Right lobe of liver (tissue), 6 donors: ENCODE measurements at regions not wholly inside any gene's neighbourhood (a gene's known extent, or its start where the extent isn't known, plus 50 kb on each side); places are given as distances from the start of the nearest gene placed in this dataset.

Experiments
- ATAC-seq, 4 donors: fragments of 200-7000 bp; cut with Tn5 transposase; one replicate each; pipeline ENCODE4 v1.9.1; 2020; ENCODE audit warnings: mild to moderate bottlenecking in 4 of 4, moderate library complexity in 4 of 4
- DNase-seq, 3 donors: peaks; one replicate each; pipeline ENCODE4 v3.0.0-alpha.2; 2020
- H3K27ac ChIP-seq, 3 donors: fragments of 200-600 bp; one replicate each; pipeline ENCODE4 v1.8.0; 2022
- H3K27me3 ChIP-seq, 2 donors: fragments of 200-600 bp; one replicate each; pipeline ENCODE4 v1.8.0; 2022
- H3K36me3 ChIP-seq, 4 donors: fragments of 200-600 bp; sonication (generic) in 1 of 4; one replicate each; pipeline versions ENCODE4 v1.5.1 to v1.8.0; 2017 to 2022; ENCODE audit warnings: control low read depth in 1 of 4
- H3K4me1 ChIP-seq, 4 donors: fragments of 200-600 bp; sonication (generic) in 1 of 4; one replicate each; pipeline versions ENCODE4 v1.5.1 to v1.8.0; 2017 to 2022; ENCODE audit warnings: control low read depth in 1 of 4
- H3K4me3 ChIP-seq, 3 donors: fragments of 200-600 bp; one replicate each; pipeline ENCODE4 v1.8.0; 2022
- H3K9me3 ChIP-seq, 4 donors: fragments of 200-600 bp; sonication (generic) in 1 of 4; one replicate each; pipeline versions ENCODE4 v1.5.1 to v1.8.0; 2017 to 2022; ENCODE audit warnings: control low read depth in 1 of 4
- POLR2A ChIP-seq: fragments of 450-650 bp; IDR thresholded peaks from one replicate; pipeline ENCODE4 v1.6.1; 2017; ENCODE audit warnings: antibody characterized with exemption, mild to moderate bottlenecking
- WGBS: methylation state at CpG from one replicate; pipeline ENCODE4 v1.1.6; 2018; ENCODE audit warnings: low coverage, low lambda C conversion rate; ENCODE audit not compliant: insufficient coverage; ENCODE audit errors: missing lambda C conversion rate; 5-methylcytosine and 5-hydroxymethylcytosine counted together
- intact Hi-C, 2 donors: fragments of 100-400 bp; cut with DNase I; formaldehyde crosslinking; loops; one replicate each; pipeline versions ENCODE4 v1.11.2 to v1.14.1; 2022
- TF ChIP-seq, protein P1 (sequence below), 4 donors: fragments of 200-600 bp in 3 of 4; fragments of 450-650 bp in 1 of 4; IDR thresholded peaks; one replicate each; pipeline versions ENCODE4 v1.5.1 to v1.8.0; 2016 to 2022; ENCODE audit warnings: antibody characterized with exemption in 4 of 4, mild to moderate bottlenecking in 2 of 4
- donor health status: DM: no; HTN: yes; CAD: no.
- donor health status: DM: no; HTN: no; CAD: no.
- donor health status: DM: no; HTN: no; CAD: no.
- donor health status: DM: no; HTN: yes; CAD: no.
- donor health status: DM: no; HTN: yes; CAD: no.

DNA sequence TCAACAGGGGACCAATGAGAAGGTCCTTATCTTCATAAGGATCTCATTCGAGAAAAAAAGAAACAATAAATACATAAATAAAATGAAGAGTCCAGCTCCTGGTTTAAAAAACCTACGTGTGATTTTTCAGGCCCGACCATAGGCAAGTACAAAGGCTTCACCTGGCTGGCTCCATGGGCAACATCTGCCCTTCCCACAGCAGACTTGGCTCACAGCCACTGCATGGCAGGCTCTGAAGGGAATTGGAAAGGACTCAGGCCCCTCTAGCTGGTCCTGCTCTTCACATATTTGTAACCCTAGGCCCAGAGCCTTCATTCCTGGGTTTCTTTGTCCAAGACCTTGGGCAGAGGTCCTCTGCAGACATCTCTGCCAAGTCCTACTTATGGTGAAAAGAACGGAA is 228.1 kb downstream of the QDPR start:
- Histone ChIP-seq H3K4me3 (no peak overlapping the region), H3K36me3 (no peaks in the 10 kb centered on the region), H3K27me3 (no peaks in the 10 kb centered on the region), H3K9me3 (no peaks in the 10 kb centered on the region), H3K4me1 (no peaks in the 10 kb centered on the region), H3K27ac (no peak overlapping the region)
- DNase-seq (no peak), ATAC-seq (no peak)
- intact Hi-C loops, result no loop called here
- 51% methylated on average over 4 of the region's 4 CpGs for WGBS
- no peak for TF ChIP-seq POLR2A
- TF ChIP-seq, protein P1, sequence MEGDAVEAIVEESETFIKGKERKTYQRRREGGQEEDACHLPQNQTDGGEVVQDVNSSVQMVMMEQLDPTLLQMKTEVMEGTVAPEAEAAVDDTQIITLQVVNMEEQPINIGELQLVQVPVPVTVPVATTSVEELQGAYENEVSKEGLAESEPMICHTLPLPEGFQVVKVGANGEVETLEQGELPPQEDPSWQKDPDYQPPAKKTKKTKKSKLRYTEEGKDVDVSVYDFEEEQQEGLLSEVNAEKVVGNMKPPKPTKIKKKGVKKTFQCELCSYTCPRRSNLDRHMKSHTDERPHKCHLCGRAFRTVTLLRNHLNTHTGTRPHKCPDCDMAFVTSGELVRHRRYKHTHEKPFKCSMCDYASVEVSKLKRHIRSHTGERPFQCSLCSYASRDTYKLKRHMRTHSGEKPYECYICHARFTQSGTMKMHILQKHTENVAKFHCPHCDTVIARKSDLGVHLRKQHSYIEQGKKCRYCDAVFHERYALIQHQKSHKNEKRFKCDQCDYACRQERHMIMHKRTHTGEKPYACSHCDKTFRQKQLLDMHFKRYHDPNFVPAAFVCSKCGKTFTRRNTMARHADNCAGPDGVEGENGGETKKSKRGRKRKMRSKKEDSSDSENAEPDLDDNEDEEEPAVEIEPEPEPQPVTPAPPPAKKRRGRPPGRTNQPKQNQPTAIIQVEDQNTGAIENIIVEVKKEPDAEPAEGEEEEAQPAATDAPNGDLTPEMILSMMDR (IDR thresholded peaks at IDR 0.05), result no peak

DNA sequence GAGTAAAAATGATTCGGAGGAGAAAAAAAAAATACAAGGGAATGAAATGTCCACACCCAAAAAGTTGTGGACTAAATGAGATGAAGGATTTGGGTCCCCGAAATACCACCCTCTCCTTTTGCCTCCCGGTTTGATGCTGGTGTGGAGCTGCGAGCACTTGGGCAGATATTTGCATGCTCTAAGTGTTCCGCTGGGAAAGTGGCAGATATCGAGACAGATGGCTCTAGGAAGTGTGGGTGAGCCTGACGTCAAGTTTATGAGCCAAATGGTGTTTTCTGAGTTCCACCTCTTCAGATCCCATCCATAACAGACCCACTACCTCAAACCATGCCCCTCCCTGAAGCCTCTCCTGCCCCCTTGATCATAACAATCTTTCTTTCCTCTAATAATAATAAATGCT is 228.6 kb downstream of the QDPR start:
- Histone ChIP-seq H3K27me3 (no peaks in the 10 kb centered on the region), H3K4me1 (no peaks in the 10 kb centered on the region), H3K36me3 (no peaks in the 10 kb centered on the region), H3K4me3 (no peak overlapping the region), H3K27ac (no peak overlapping the region), H3K9me3 (no peaks in the 10 kb centered on the region)
- TF ChIP-seq, protein P1 (IDR thresholded peaks at IDR 0.05), result no peak
- no peak for TF ChIP-seq POLR2A
- WGBS, result 58% methylated on average over 3 of the region's 7 CpGs
- ATAC-seq, result no peak
- intact Hi-C loops, result no loop called here
- no peak for DNase-seq

DNA sequence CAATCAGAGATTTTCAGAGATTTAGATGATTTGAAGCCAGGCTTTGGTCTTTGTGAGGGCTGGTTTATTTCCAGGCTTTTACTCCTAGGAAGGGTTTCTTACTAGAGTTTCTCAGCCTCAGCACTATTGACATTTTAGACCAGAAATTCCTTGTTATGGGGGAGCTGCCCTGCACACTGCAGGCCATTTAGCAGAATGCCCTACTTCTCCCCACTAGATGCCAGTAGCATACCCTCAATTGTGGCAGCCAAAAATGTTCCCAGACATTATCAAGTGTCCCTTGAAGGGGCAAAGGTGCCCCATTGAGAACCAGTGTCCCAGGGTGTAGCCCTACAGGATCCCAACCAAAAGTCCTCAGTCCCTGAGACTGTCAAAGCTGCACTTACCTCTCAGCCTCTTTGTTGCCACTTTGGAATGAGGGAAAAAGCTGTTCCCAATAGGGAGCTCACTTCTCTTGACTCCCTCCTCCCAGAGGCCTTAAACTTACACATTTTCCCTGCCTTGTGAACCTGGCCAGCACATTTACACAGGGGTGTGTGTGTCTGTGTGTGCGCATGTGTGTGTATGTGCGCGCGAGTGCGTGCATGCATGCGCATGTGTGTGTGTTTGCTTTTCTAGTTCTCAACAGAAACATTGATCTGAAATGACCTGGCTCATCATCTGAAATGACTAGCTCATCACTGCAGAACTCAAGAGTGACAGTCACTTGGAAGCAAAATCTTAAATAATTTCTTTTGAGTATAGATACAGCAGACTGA is 231.4 kb downstream of the QDPR start:
- WGBS, result 97% methylated on average over 6 of the region's 6 CpGs

DNA sequence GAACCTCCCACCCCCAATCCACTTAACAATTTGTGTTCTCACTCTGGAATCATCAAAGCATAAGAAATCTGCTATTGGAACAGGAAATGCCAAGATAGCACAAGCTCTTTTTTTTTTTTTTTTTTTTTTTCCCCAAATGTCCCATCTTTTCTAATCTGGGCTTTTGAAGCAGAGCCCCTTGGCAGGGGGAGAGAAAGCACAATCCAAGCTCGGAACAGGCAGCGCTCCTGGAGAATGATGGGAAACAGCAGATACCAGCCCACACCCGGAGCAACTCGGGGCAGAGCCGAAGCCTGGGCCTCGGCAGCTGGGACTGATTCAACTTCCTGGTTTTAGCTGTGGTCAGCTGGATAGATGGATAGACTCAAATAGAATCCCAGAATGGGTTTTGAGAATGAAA is 235.1 kb downstream of the QDPR start:
- DNase-seq (no peak), ATAC-seq (peak in 3 of 4 donors; percentile 39 to 58 (median 44))
- Histone ChIP-seq H3K36me3 (no peaks in the 10 kb centered on the region), H3K9me3 (no peaks in the 10 kb centered on the region), H3K27ac (no peak overlapping the region), H3K4me3 (no peak overlapping the region), H3K27me3 (no peaks in the 10 kb centered on the region), H3K4me1 (no peaks in the 10 kb centered on the region)
- TF ChIP-seq, protein P1 (IDR thresholded peaks at IDR 0.05), result no peak
- 45% methylated on average over 6 of the region's 6 CpGs for WGBS
- intact Hi-C loops, result no loop called here

More for the DNA sequence above, 231.4 kb downstream of the QDPR start:
- no peak for DNase-seq
- no peak overlapping the region for H3K4me3 ChIP-seq
- no peak overlapping the region for H3K27ac ChIP-seq
- no peak for TF ChIP-seq POLR2A
- TF ChIP-seq, protein P1 (IDR thresholded peaks at IDR 0.05), result no peak
- ATAC-seq, result no peak
- no peaks in the 10 kb centered on the region for H3K36me3 ChIP-seq
- intact Hi-C loops, result no loop called here
- H3K27me3 ChIP-seq, result no peaks in the 10 kb centered on the region
- H3K9me3 ChIP-seq, result no peaks in the 10 kb centered on the region
- no peaks in the 10 kb centered on the region for H3K4me1 ChIP-seq
